NCI-H2081 treated with DMSO at 0.1 percent for 48 hours (cell line): ENCODE measurements at regions not wholly inside any gene's neighbourhood (a gene's known extent, or its start where the extent isn't known, plus 50 kb on each side); places are given as distances from the start of the nearest gene placed in this dataset.
"Not testable (repeated sequence)": the region's sequence is repeated elsewhere in the genome, so short reads cannot be mapped to it uniquely, and the experiment has no call there.

Source experiments
- DNase-seq: peaks from one replicate; lab custom pipeline; 2025; lab: John Stamatoyannopoulos, UW

- DNase-seq = no peak
Observed at GRCh38 chr1:232715154-232715553, 85.2 kb upstream of the SIPA1L2 start.

DNA sequence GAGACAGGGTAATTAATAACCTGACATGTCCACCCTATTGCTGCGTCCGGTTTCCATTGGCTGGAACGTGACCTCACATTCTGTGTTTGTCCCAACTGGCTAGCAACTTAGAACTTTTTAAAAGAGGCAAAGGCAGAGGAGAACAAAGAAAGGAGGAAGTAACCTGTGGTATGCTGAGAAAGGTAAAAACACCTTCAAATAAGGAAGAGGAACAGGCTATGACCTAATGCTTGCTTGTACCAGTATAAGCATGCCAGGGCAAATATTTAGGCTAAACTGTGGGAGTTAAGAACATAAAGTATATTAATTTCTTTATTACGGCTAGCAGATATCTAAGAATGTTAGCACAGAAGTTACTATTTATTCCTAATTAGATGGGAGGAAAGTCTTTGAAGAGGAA, 87.3 kb upstream of the MAP10 start:
- DNase-seq = not testable (repeated sequence)

DNA sequence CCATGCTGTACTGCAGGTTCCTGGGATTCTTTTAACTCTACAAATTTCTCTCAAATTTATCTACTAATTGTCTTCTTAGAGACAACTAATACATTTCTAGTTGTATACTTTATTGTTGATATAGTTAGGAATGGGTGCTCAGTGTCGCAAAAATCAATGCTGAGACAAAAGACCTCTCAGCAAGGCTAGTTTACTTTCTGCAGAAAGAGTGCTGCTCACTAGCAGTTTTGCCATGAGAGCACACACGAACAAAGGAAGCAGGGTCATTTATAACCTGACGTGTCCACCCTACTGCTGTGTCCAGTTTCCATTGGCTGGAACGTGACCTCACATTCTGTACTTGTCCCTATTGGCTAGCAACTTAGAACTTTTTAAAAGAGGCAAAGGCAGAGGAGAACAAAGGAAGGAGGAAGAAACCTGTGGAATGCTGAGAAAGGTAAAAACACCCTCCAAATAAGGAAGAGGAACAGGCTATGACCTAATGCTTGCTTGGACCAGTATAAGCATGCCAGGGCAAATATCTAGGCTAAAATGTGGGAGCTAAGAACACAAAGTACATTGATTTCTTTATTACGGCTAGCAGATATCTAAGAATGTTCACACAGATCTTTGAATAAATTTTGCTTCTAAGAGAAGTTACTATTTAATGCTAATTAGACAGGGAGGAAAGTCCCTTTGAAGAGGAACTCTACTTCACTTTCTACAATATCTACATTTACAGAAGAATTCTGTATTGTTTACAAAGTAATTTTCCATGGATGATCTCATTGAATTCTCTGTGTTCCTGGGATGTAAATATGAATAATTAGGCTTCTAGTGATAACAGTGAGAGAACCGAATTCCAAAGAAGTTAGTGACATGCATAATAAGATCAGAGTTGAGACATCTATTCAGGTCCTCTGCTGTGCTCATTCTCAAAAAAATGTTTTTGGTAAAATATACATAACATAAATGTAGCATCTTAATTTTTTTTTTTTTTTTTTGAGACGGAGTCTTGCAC, 86.0 kb upstream of the MAP10 start:
- no peak for DNase-seq

DNA sequence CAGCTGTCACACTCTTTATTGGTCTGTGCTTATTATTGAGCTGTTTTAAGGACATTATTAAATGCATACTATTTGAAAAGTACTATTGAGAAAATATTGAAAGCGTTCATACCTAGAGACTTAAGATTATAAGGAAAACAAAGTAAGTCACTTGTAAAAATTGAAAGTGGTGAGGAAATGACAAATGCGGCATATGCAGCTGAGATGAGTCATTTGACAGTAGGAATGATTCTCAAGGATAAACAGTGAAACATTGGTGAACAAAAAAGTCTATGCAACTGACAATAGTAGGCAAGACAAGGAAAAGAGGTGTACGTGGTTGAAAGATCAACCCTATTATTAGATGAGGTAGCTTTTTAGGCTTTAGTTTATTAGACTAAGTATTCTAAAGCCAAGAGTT, 82.6 kb upstream of the MAP10 start:
- DNase-seq = no peak

- DNase-seq = no peak
Observed at GRCh38 chr1:232725305-232726047, 79.7 kb upstream of the MAP10 start.

DNA sequence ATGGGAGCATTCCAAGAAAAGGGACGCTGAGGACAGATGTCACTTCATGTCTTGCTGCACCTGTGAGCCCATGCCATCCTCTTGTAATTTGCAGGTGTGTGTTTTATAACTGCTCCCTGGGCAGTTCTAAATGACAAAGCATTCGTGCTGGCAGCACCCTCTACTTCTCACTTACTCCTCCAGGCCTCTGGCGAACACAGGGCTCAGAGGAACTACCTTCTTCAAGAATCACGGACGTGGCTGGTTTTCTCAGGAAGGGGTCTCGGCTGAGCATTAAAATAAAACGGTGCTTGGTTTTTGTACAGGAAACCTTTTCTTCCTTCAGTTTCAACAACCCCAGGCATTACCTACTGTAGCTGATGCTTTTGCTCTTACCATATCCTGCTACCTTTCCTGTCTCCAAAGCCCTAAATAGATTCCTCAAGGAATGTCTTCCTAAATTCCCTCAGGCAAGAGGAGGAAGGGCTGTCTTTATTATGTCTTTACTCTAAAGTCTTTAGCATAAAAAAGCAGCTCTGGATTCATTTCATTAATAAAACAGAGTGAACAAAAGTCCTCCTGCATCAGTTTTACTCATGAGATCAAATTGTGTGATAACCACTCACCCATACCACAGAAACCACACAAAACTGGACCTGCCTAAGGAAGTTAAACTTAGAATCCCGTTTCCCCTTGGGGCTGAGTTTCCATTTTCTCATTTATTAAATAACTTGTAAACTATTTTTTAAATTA, 79.0 kb upstream of the MAP10 start:
- no peak for DNase-seq

GRCh38 chr1:232728507-232729263, 76.5 kb upstream of the MAP10 start:
- no peak for DNase-seq

- no peak for DNase-seq
Observed at GRCh38 chr1:232732344-232732910, 72.8 kb upstream of the MAP10 start.

- DNase-seq = no peak
Observed at GRCh38 chr1:232737917-232738316, 67.3 kb upstream of the MAP10 start.

DNA sequence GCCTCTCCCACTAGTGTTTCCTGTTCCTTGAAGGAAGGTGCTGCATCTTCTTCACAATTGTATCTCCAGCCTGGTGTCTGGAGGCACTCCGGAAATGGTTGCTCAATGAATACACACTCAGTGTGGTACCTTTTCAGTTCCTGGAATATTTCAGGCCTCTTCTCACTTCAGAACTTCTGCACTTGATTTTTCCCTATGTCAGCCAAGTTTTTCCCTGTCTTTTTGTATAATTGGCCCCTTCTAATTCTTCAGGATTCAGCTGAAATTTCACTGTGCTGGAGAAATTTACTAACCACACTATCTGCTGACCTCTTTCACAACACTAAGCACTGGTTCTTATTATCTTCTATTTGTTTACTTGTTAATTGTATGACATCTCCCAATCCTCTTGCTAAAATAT, 61.2 kb upstream of the MAP10 start:
- no peak for DNase-seq

DNA sequence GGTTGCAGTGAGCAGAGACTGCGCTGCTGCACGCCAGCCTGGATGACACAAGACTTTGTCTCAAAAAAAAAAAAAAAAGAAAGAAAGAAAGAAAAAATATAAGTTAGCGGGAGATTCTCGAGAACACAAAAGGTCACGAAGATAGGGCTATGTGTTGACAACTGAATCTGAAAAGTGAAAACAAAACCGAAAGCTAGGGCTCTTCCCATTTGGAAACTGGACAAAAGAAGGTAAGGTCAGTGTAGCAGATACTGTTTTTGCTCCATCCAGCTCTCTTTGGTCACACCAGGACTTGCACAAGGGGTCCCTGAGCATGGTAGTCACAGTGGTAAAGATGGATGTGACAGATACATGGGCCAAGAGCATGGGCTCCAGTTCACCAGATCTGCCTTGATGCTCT, 60.4 kb upstream of the MAP10 start:
- DNase-seq = no peak

DNA sequence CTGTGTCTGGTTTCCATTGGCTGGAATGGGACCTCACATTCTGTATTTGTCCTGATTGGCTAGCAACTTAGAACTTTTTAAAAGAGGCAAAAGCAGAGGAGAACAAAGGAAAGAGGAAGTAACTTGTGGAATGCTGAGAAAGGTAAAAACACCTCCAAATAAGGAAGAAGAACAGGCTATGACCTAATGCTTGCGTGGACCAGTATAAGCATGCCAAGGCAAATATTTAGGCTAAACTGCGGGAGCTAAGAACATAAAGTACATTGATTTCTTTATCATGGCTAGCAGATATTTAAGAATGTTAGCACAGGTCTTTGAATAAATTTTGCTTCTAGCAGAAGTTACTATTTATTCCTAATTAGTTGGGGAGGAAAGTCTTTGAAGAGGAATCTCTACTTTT, 59.5 kb upstream of the MAP10 start:
- not testable (repeated sequence) for DNase-seq

- DNase-seq = no peak
Observed at GRCh38 chr1:232748910-232749368, 56.3 kb upstream of the MAP10 start.

DNA sequence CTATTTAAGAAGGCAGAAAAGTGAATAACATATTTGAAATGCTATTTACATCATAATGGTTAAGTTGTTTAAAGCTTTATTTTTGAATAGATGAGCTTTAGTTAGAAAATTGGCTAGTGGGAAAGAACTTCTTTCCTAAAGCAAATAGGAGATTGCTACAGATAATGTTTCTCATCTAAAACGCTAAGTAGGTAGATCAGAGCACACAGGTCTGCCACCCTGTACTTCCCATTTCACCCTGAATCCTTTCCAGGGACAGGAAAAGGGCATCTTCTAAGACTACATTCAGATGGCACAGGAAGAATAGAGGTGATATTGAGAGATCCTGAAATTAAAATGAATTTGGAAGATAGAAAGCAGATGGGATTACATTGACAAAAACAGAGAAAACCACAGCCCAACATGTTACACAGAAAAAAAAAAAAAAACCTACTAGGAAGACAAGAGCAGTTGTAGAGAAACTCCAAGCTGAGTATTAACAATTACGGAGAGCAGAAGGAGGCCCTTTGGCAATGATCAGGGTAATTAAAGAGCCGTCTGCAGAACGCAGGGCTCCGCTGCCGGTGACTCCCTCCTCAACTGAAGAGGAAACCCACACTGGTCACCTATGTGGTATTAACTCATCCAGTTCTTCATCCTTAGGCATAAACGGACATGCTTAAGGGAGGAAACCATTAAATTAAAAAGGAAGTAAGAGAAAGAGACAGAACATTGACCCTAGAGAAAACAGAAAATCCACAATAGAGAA, 53.6 kb upstream of the MAP10 start:
- no peak for DNase-seq

DNA sequence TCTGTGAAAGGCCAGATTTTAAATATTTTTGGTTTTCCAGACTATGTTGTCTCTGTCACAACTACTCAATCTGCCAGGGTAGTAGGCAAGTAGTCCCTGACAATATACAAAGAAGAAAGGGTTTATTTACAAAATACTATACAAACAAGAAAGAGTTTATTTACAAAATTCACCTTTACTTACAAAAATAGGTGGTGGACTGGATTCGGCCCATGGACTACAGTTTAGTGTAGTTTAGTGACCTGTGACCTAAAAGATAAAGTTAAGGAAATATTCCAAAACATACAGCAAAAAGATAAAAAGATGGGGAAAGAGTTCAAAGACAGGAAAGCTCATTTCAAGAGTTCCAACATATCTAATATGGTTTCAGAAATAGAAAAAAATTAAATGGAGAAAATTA, 52.9 kb upstream of the MAP10 start:
- no peak for DNase-seq

- no peak for DNase-seq
Observed at GRCh38 chr1:232754930-232755329, 50.3 kb upstream of the MAP10 start.
